Loucy (cell line): ENCODE measurements at regions not wholly inside any gene's neighbourhood (a gene's known extent, or its start where the extent isn't known, plus 50 kb on each side); places are given as distances from the start of the nearest gene placed in this dataset.

Source experiments
- H2AFZ ChIP-seq: fragments of 200-600 bp; sonication (generic); 2 replicates; pipeline ENCODE4 v1.6.0; 2016; ENCODE audit warnings: antibody characterized with exemption, mild to moderate bottlenecking, low read length, moderate library complexity
- H3F3A ChIP-seq: fragments of 200-600 bp; 2 replicates; pipeline ENCODE4 v1.6.0; 2016; ENCODE audit warnings: antibody characterized with exemption, low read depth, mild to moderate bottlenecking
- H3K27me3 ChIP-seq: fragments of 200-600 bp; sonication (generic); 2 replicates; pipeline ENCODE4 v1.6.1; 2014; ENCODE audit warnings: low read length, mild to moderate bottlenecking; ENCODE audit not compliant: insufficient read depth, poor library complexity, severe bottlenecking
- H3K36me3 ChIP-seq: fragments of 200-600 bp; sonication (generic); 2 replicates; pipeline ENCODE4 v1.6.1; 2016; ENCODE audit warnings: low read length; ENCODE audit not compliant: insufficient read depth
- H3K4me1 ChIP-seq: fragments of 200-600 bp; sonication (generic); 2 replicates; pipeline ENCODE4 v1.5.1; 2014; ENCODE audit warnings: low read length, mild to moderate bottlenecking; ENCODE audit not compliant: insufficient read depth, poor library complexity, severe bottlenecking
- H3K4me2 ChIP-seq: fragments of 200-600 bp; sonication (generic); 2 replicates; pipeline ENCODE4 v1.6.0; 2014; ENCODE audit warnings: antibody characterized with exemption, low read length, low read depth, mild to moderate bottlenecking; ENCODE audit not compliant: poor library complexity, severe bottlenecking
- H3K4me3 ChIP-seq: fragments of 200-600 bp; sonication (generic); 2 replicates; pipeline ENCODE4 v1.5.1; 2014; ENCODE audit warnings: low read length, mild to moderate bottlenecking, mixed read lengths; ENCODE audit not compliant: poor library complexity, severe bottlenecking
- H3K79me2 ChIP-seq: fragments of 200-600 bp; sonication (generic); 2 replicates; pipeline ENCODE4 v1.6.1; 2014; ENCODE audit warnings: low read length; ENCODE audit not compliant: insufficient read depth
- H3K9ac ChIP-seq: fragments of 200-600 bp; sonication (generic); 2 replicates; pipeline ENCODE4 v1.6.0; 2014; ENCODE audit warnings: mild to moderate bottlenecking, low read depth, low read length, moderate library complexity; ENCODE audit not compliant: poor library complexity, severe bottlenecking
- H3K9me2 ChIP-seq: fragments of 200-600 bp; sonication (generic); replicated peaks from 2 replicates; pipeline ENCODE4 v1.6.1; 2016; ENCODE audit warnings: low read depth, low read length, mixed read lengths
- H3K9me3 ChIP-seq: fragments of 200-600 bp; sonication (generic); 2 replicates; pipeline ENCODE4 v1.6.1; 2014; ENCODE audit warnings: mild to moderate bottlenecking, antibody characterized with exemption, low read length, low read depth; ENCODE audit not compliant: insufficient read depth
- H4K20me1 ChIP-seq: fragments of 200-600 bp; sonication (generic); 2 replicates; pipeline ENCODE4 v1.6.0; 2014; ENCODE audit warnings: antibody characterized with exemption, low read length, mild to moderate bottlenecking; ENCODE audit not compliant: insufficient read depth, poor library complexity, severe bottlenecking
- EZH2phosphoT487 ChIP-seq: fragments of 200-600 bp; IDR thresholded peaks from 2 replicates; pipeline ENCODE4 v1.6.1; 2018; ENCODE audit warnings: antibody characterized with exemption, mild to moderate bottlenecking, moderate library complexity, borderline replicate concordance
- TF ChIP-seq, protein P1 (sequence below): fragments of 200-600 bp; sonication (generic); conservative IDR thresholded peaks from 2 replicates; pipeline ENCODE4 v1.5.1; 2014; ENCODE audit warnings: mild to moderate bottlenecking, antibody characterized with exemption, low read length

DNA sequence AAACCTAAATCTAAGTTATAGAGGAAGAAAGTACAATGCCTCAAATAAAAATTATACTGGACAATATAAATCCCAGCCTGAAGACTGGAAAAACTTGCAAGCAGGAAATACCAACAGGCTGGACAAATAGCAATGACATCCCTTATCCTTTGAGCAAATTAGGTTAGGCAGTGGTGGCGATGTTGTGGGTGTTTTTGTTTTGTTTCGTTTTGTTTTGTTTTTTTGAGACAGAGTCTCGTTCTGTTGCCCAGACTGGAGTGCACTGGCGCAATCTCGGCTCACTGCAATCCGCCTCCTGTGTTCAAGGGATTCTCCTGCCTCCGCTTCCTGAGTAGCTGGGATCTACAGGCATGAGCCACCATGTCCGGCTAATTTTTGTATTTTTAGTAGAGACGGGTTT, 57.3 kb upstream of the TES start:
- H3K4me1 ChIP-seq: peaks cover 14% of the 10 kb centered on the region

DNA sequence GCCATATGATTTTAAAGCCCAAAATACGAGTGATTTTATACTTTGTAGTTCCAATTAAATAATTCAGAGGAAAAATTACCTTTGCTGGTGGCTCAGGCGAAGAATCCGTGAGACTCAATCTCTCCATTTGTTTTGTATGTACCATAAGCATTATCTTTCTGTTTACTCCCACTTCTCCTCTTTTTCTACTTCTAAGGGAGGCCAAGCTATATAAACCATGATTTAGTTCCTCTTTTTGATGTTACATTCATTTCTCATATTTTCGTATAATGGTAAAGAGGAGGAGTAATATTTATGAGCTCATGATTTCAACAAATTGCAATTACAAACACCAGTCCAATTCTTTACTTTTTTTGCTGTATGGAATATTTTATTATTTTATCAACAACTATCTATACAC, 50.6 kb upstream of the TES start:
- no peaks in the 10 kb centered on the region for H3K27me3 ChIP-seq
- no peak overlapping the region for H3K4me2 ChIP-seq
- H2AFZ ChIP-seq: no peak overlapping the region
- H3K9me3 ChIP-seq: no peaks in the 10 kb centered on the region
- TF ChIP-seq, protein P1, sequence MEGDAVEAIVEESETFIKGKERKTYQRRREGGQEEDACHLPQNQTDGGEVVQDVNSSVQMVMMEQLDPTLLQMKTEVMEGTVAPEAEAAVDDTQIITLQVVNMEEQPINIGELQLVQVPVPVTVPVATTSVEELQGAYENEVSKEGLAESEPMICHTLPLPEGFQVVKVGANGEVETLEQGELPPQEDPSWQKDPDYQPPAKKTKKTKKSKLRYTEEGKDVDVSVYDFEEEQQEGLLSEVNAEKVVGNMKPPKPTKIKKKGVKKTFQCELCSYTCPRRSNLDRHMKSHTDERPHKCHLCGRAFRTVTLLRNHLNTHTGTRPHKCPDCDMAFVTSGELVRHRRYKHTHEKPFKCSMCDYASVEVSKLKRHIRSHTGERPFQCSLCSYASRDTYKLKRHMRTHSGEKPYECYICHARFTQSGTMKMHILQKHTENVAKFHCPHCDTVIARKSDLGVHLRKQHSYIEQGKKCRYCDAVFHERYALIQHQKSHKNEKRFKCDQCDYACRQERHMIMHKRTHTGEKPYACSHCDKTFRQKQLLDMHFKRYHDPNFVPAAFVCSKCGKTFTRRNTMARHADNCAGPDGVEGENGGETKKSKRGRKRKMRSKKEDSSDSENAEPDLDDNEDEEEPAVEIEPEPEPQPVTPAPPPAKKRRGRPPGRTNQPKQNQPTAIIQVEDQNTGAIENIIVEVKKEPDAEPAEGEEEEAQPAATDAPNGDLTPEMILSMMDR: no peak
- no peak for TF ChIP-seq EZH2phosphoT487
- no peaks in the 10 kb centered on the region for H3K9me2 ChIP-seq
- H3F3A ChIP-seq: no peaks in the 10 kb centered on the region
- H3K79me2 ChIP-seq: no peaks in the 10 kb centered on the region
- peaks cover 8% of the 10 kb centered on the region for H3K4me1 ChIP-seq
- H3K9ac ChIP-seq: no peak overlapping the region
- H4K20me1 ChIP-seq: no peaks in the 10 kb centered on the region
- no peak overlapping the region for H3K4me3 ChIP-seq
- no peaks in the 10 kb centered on the region for H3K36me3 ChIP-seq

More for the DNA sequence above, 57.3 kb upstream of the TES start:
- Histone ChIP-seq H4K20me1 (no peaks in the 10 kb centered on the region), H3K4me2 (no peak overlapping the region), H3K79me2 (no peaks in the 10 kb centered on the region), H3K4me3 (no peak overlapping the region), H3K9ac (no peak overlapping the region), H3K36me3 (no peaks in the 10 kb centered on the region), H3K27me3 (no peaks in the 10 kb centered on the region), H3F3A (no peaks in the 10 kb centered on the region), H2AFZ (no peak overlapping the region), H3K9me2 (no peaks in the 10 kb centered on the region), H3K9me3 (no peaks in the 10 kb centered on the region; the same call in 1 of the 2 replicates)
- TF ChIP-seq EZH2phosphoT487: no peak
- TF ChIP-seq, protein P1: no peak
